Panc1 (cell line): ENCODE measurements at regions not wholly inside any gene's neighbourhood (a gene's known extent, or its start where the extent isn't known, plus 50 kb on each side); places are given as distances from the start of the nearest gene placed in this dataset.

Source experiments
- ATAC-seq: fragments of 200-7000 bp; cut with Tn5 transposase; 2 replicates; pipeline ENCODE4 v1.9.1; 2020; ENCODE audit warnings: mild to moderate bottlenecking, moderate library complexity
- BruUV-seq: library from RNA; stranded (reverse); fragments of 400-500 nt; replicated peaks from 2 replicates; lab custom pipeline; 2021; lab: Mats Ljungman, UMichigan
- CTCF ChIA-PET: fragments of 300-600 bp; sonication (Branson Sonifier 250); formaldehyde crosslinking; loops from one replicate; lab custom pipeline; 2022; ENCODE audit warnings: antibody characterized with exemption; lab: Charles Lee
- POLR2A ChIA-PET: fragments of 300-600 bp; sonication (Branson Sonifier 250); formaldehyde crosslinking; loops from one replicate; lab custom pipeline; 2022; ENCODE audit warnings: antibody characterized with exemption; lab: Charles Lee
- DNase-seq: peaks from one replicate; pipeline ENCODE4 v3.0.0-alpha.2; 2010; ENCODE audit warnings: low read depth, low spot score
- H3K27ac ChIP-seq: 2 replicates; pipeline ENCODE4 v1.5.1; 2011; ENCODE audit warnings: mild to moderate bottlenecking, low read length, inconsistent platforms
- H3K27me3 ChIP-seq: fragments of 200-500 bp; sonication (Bioruptor generic); 2 replicates; pipeline ENCODE4 v1.6.0; 2014; ENCODE audit warnings: low read length, inconsistent platforms; ENCODE audit not compliant: control insufficient read depth, insufficient read depth
- H3K36me3 ChIP-seq: fragments of 200-500 bp; sonication (Bioruptor generic); 2 replicates; pipeline ENCODE4 v1.5.1; 2014; ENCODE audit warnings: inconsistent platforms, mild to moderate bottlenecking, low read length, moderate library complexity; ENCODE audit not compliant: control insufficient read depth, insufficient read depth
- H3K4me1 ChIP-seq: 2 replicates; pipeline ENCODE4 v1.5.1; 2011; ENCODE audit warnings: inconsistent platforms, mild to moderate bottlenecking, low read length, moderate library complexity; ENCODE audit not compliant: control insufficient read depth, insufficient read depth
- H3K4me3 ChIP-seq, 2 experiments: 2 replicates each; pipeline ENCODE4 v1.5.1; 2011 to 2012; ENCODE audit warnings: low read depth in 2 of 2, low read length in 2 of 2, mild to moderate bottlenecking in 2 of 2, inconsistent platforms in 1 of 2, moderate library complexity in 1 of 2
- H3K9me3 ChIP-seq: fragments of 200-500 bp; sonication (Bioruptor generic); 2 replicates; pipeline ENCODE4 v1.5.1; 2014; ENCODE audit warnings: low read depth, mild to moderate bottlenecking, inconsistent platforms, low read length, moderate library complexity; ENCODE audit not compliant: control insufficient read depth, insufficient read depth
- CTCF ChIP-seq: fragments of 450-650 bp; IDR thresholded peaks from 2 replicates; pipeline ENCODE4 v1.5.1; 2017; ENCODE audit warnings: mild to moderate bottlenecking
- POLR2AphosphoS5 ChIP-seq: IDR thresholded peaks from 2 replicates; pipeline ENCODE4 v1.6.1; 2012; ENCODE audit warnings: mild to moderate bottlenecking, low read depth, low read length, moderate library complexity
- REST ChIP-seq, 2 experiments: IDR thresholded peaks; 2 replicates each; pipeline ENCODE4 v1.6.1; 2011 to 2012; ENCODE audit warnings: low read depth in 2 of 2, control low read depth in 1 of 2, low read length in 1 of 2, mild to moderate bottlenecking in 1 of 2, moderate library complexity in 1 of 2; ENCODE audit not compliant: insufficient read depth in 1 of 2
- SIN3A ChIP-seq: IDR thresholded peaks from 2 replicates; pipeline ENCODE4 v1.6.1; 2012; ENCODE audit warnings: low read depth, mild to moderate bottlenecking, low read length, moderate library complexity, borderline replicate concordance; ENCODE audit not compliant: insufficient read depth
- TCF7L2 ChIP-seq: IDR thresholded peaks from 2 replicates; pipeline ENCODE4 v1.6.1; 2011; ENCODE audit warnings: mild to moderate bottlenecking, low read depth, low read length, inconsistent platforms
- in situ Hi-C: cut with HindIII; loops from 2 replicates; pipeline ENCODE4 v1.10.0; 2016; ENCODE audit warnings: low sequenced_read_pairs, low pct_unique_long_range_greater_than_20kb
- intact Hi-C: fragments of 100-400 bp; cut with micrococcal nuclease; formaldehyde crosslinking; loops from one replicate; pipeline ENCODE4 v1.10.0; 2022; ENCODE audit not compliant: unreplicated experiment

DNA sequence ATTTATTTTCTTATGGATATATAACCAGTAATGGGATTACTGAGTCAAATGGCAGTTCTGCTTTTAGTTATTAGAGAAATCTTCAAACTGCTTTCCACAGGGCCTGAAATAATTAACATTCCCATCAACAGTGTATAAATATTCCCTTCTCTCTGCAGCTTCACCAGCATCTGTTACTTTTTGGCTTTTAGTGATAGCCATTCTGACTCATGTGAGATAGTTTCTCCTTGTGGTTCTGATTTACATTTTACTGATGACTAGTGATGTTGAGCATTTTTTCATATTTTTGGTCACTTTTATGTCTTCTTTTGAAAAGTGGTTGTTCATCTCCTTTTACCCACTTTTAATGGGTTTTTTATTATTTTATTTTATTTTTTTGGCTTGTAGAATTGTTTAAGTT, 1290.3 kb upstream of the CDH9 start:
- BruUV-seq, result no TSS peak

DNA sequence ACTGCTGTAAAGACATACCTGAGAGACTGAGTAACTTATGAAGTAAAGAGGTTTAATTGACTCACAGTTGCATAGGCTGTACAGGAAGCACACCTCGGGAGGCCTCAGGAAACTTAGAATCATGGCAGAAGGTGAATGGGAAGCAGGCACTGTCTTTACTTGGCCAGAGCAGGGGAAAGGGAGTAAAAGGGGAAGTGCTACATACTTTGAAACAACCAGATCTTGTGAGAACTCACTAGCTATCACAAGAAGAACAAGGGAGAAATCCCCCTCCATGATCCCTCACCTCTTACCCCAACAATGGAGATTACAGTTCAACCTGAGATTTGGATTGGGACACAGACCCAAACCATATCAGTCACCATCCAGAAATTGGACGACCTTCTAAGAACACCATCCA, 1285.8 kb upstream of the CDH9 start:
- POLR2A ChIA-PET, result no interaction called here
- CTCF ChIA-PET, result no interaction called here
- no peaks in the 10 kb centered on the region for H3K4me1 ChIP-seq
- no peak overlapping the region for H3K27ac ChIP-seq
- in situ Hi-C loops (no loop called here), intact Hi-C loops (no loop called here)
- no peaks in the 10 kb centered on the region for H3K36me3 ChIP-seq
- no TSS peak for BruUV-seq
- H3K4me3 ChIP-seq, result no peak overlapping the region
- ATAC-seq (no peak), DNase-seq (no peak)
- TF ChIP-seq REST (IDR thresholded peaks at IDR 0.05; ENCODE audit: insufficient read depth in 1 of 2, low read depth in 2 of 2, low read length in 1 of 2) (no peak), TCF7L2 (no peak), CTCF (no peak), SIN3A (no peak), POLR2AphosphoS5 (no peak)
- H3K27me3 ChIP-seq, result no peaks in the 10 kb centered on the region
- H3K9me3 ChIP-seq, result no peaks in the 10 kb centered on the region; the same call in 1 of the 2 replicates

More for the DNA sequence above, 1290.3 kb upstream of the CDH9 start:
- no peaks in the 10 kb centered on the region for H3K4me1 ChIP-seq
- CTCF ChIA-PET, result no interaction called here
- DNase-seq (no peak), ATAC-seq (no peak)
- H3K27ac ChIP-seq, result no peak overlapping the region
- TF ChIP-seq SIN3A, result no peak
- no peak for TF ChIP-seq POLR2AphosphoS5
- TF ChIP-seq REST (IDR thresholded peaks at IDR 0.05; ENCODE audit: insufficient read depth in 1 of 2, low read depth in 2 of 2, low read length in 1 of 2), result no peak
- TF ChIP-seq TCF7L2, result no peak
- TF ChIP-seq CTCF, result no peak
- intact Hi-C loops (no loop called here), in situ Hi-C loops (no loop called here)
- no peaks in the 10 kb centered on the region for H3K27me3 ChIP-seq
- H3K36me3 ChIP-seq, result no peaks in the 10 kb centered on the region
- POLR2A ChIA-PET, result no interaction called here
- no peak overlapping the region for H3K4me3 ChIP-seq
- H3K9me3 ChIP-seq, result peaks cover 4% of the 10 kb centered on the region
